Neutrophil (primary cell): ENCODE measurements at regions not wholly inside any gene's neighbourhood (a gene's known extent, or its start where the extent isn't known, plus 50 kb on each side); places are given as distances from the start of the nearest gene placed in this dataset.

Experiments used
- H3K27ac ChIP-seq: fragments of 200-600 bp; sonication (generic); 2 replicates; pipeline ENCODE4 v1.5.1; 2016; ENCODE audit warnings: mild to moderate bottlenecking, moderate library complexity
- H3K27me3 ChIP-seq: fragments of 200-600 bp; sonication (generic); 2 replicates; pipeline ENCODE4 v1.6.0; 2016; ENCODE audit warnings: mild to moderate bottlenecking
- H3K36me3 ChIP-seq: fragments of 200-600 bp; sonication (generic); 2 replicates; pipeline ENCODE4 v1.5.1; 2017
- H3K4me1 ChIP-seq, 2 experiments: fragments of 200-600 bp in 1 of 2; sonication (generic) in 1 of 2; 1 replicate in 1 of 2; 2 replicates in 1 of 2; pipeline versions ENCODE4 v1.5.1 to v1.6.1; 2013 to 2016; ENCODE audit warnings: low read depth in 1 of 2, low read length in 1 of 2, mild to moderate bottlenecking in 1 of 2, moderate library complexity in 1 of 2; ENCODE audit not compliant: control insufficient read depth in 1 of 2, insufficient read depth in 1 of 2
- H3K4me3 ChIP-seq, 2 experiments: fragments of 200-600 bp in 1 of 2; sonication (generic) in 1 of 2; 1 replicate in 1 of 2; 2 replicates in 1 of 2; pipeline ENCODE4 v1.5.1; 2013 to 2016; ENCODE audit warnings: low read depth in 1 of 2, low read length in 1 of 2, mild to moderate bottlenecking in 1 of 2, moderate library complexity in 1 of 2
- H3K9me3 ChIP-seq: fragments of 200-600 bp; sonication (generic); 2 replicates; pipeline ENCODE4 v1.5.1; 2016
- CTCF ChIP-seq: fragments of 200-600 bp; sonication (generic); IDR thresholded peaks from 2 replicates; pipeline ENCODE4 v1.5.1; 2016; ENCODE audit warnings: antibody characterized with exemption

- TF ChIP-seq CTCF: no peak
- Histone ChIP-seq H3K4me3 (no peak overlapping the region), H3K27me3 (no peaks in the 10 kb centered on the region), H3K4me1 (no peaks in the 10 kb centered on the region), H3K27ac (no peak overlapping the region), H3K36me3 (no peaks in the 10 kb centered on the region), H3K9me3 (no peaks in the 10 kb centered on the region)
Measured at GRCh38 chr3:6726811-6727210, 134.1 kb upstream of the GRM7 start.

GRCh38 chr3:6732807-6733206 is 128.1 kb upstream of the GRM7 start:
- TF ChIP-seq CTCF: no peak
- H3K27ac ChIP-seq: no peak overlapping the region
- no peaks in the 10 kb centered on the region for H3K27me3 ChIP-seq
- no peaks in the 10 kb centered on the region for H3K4me1 ChIP-seq
- no peaks in the 10 kb centered on the region for H3K9me3 ChIP-seq
- no peak overlapping the region for H3K4me3 ChIP-seq
- no peaks in the 10 kb centered on the region for H3K36me3 ChIP-seq

- Histone ChIP-seq H3K27me3 (no peaks in the 10 kb centered on the region), H3K9me3 (no peaks in the 10 kb centered on the region), H3K4me3 (no peak overlapping the region), H3K4me1 (no peaks in the 10 kb centered on the region), H3K27ac (no peak overlapping the region), H3K36me3 (no peaks in the 10 kb centered on the region)
- TF ChIP-seq CTCF: no peak
Measured at GRCh38 chr3:6733699-6734394, 127.1 kb upstream of the GRM7 start.

GRCh38 chr3:6734395-6734746 is 126.5 kb upstream of the GRM7 start:
- no peak overlapping the region for H3K4me3 ChIP-seq
- H3K27ac ChIP-seq: no peak overlapping the region
- H3K9me3 ChIP-seq: no peaks in the 10 kb centered on the region
- H3K4me1 ChIP-seq: no peaks in the 10 kb centered on the region
- H3K27me3 ChIP-seq: no peaks in the 10 kb centered on the region
- TF ChIP-seq CTCF: no peak
- no peaks in the 10 kb centered on the region for H3K36me3 ChIP-seq

- Histone ChIP-seq H3K36me3 (no peaks in the 10 kb centered on the region), H3K4me3 (no peak overlapping the region), H3K9me3 (no peaks in the 10 kb centered on the region), H3K27me3 (no peaks in the 10 kb centered on the region), H3K27ac (no peak overlapping the region), H3K4me1 (no peaks in the 10 kb centered on the region)
- no peak for TF ChIP-seq CTCF
Measured at GRCh38 chr3:6736836-6737629, 123.9 kb upstream of the GRM7 start.
